Right lobe of liver (tissue), 4 donors: ENCODE measurements at regions not wholly inside any gene's neighbourhood (a gene's known extent, or its start where the extent isn't known, plus 50 kb on each side); places are given as distances from the start of the nearest gene placed in this dataset.

Experiments
- CTCF ChIP-seq, 4 donors: fragments of 200-600 bp in 3 of 4; fragments of 450-650 bp in 1 of 4; IDR thresholded peaks; one replicate each; pipeline versions ENCODE4 v1.5.1 to v1.8.0; 2016 to 2022; ENCODE audit warnings: antibody characterized with exemption in 4 of 4, mild to moderate bottlenecking in 2 of 4
- POLR2A ChIP-seq: fragments of 450-650 bp; IDR thresholded peaks from one replicate; pipeline ENCODE4 v1.6.1; 2017; ENCODE audit warnings: antibody characterized with exemption, mild to moderate bottlenecking
- donor health status: DM: no; HTN: no; CAD: no.
- donor health status: DM: no; HTN: no; CAD: no.
- donor health status: DM: no; HTN: yes; CAD: no.

GRCh38 chr2:171230176-171230575 is 69.5 kb upstream of the TLK1 start:
- TF ChIP-seq POLR2A (no peak), CTCF (IDR thresholded peaks at IDR 0.05) (no peak)
